GM12878 (cell line): ENCODE measurements at regions not wholly inside any gene's neighbourhood (a gene's known extent, or its start where the extent isn't known, plus 50 kb on each side); places are given as distances from the start of the nearest gene placed in this dataset.

Experiments
- ATAC-seq: fragments of 200-7000 bp; cut with Tn5 transposase; 3 replicates; pipeline ENCODE4 v1.9.1; 2020; ENCODE audit warnings: mild to moderate bottlenecking, moderate library complexity
- BruUV-seq: library from RNA; stranded (reverse); fragments of 400-500 nt; replicated peaks from 2 replicates; lab custom pipeline; 2021; lab: Mats Ljungman, UMichigan
- CTCF ChIA-PET: fragments of 300-600 bp; sonication (Branson Sonifier 250); formaldehyde crosslinking; extraction: SDS; loops from one replicate; lab custom pipeline; 2021; ENCODE audit warnings: inconsistent platforms; lab: Yijun Ruan, JAX
- POLR2A ChIA-PET: fragments of 350-600 bp; formaldehyde crosslinking; extraction: SDS; loops from one replicate; lab custom pipeline; 2021; ENCODE audit warnings: inconsistent platforms; lab: Charles Lee
- RAD21 ChIA-PET: fragments of 300-600 bp; sonication (Branson Sonifier 250); formaldehyde crosslinking; loops from one replicate; lab custom pipeline; 2023; ENCODE audit warnings: antibody characterized with exemption; ENCODE audit not compliant: unreplicated experiment; lab: Charles Lee
- SMC1A ChIA-PET: fragments of 300-600 bp; sonication (Branson Sonifier 250); formaldehyde crosslinking; loops from one replicate; lab custom pipeline; 2023; ENCODE audit not compliant: unreplicated experiment, uncharacterized antibody; lab: Charles Lee
- DNase-seq: peaks from one replicate; pipeline ENCODE4 v3.0.0-alpha.2; 2011; ENCODE audit warnings: low read depth, low spot score
- FAIRE-seq: peaks from 3 replicates; lab custom pipeline; 2011; peaks lifted over from hg19 to GRCh38; lab: Jason Lieb, UNC
- H2AFZ ChIP-seq: 2 replicates; pipeline ENCODE4 v1.6.0; 2011; ENCODE audit warnings: low read depth, low read length, control low read depth; ENCODE audit not compliant: control insufficient read depth
- H3K27ac ChIP-seq: 2 replicates; pipeline ENCODE4 v1.5.1; 2011; ENCODE audit warnings: control low read depth; ENCODE audit not compliant: control insufficient read depth, insufficient read depth
- H3K27me3 ChIP-seq, 2 experiments: replicated peaks in 1 of 2; 2 replicates each; pipeline versions ENCODE4 v1.6.0 to v1.6.1; 2011; ENCODE audit warnings: low read length in 1 of 2; ENCODE audit not compliant: control insufficient read depth in 2 of 2, insufficient read depth in 2 of 2
- H3K36me3 ChIP-seq, 2 experiments: 2 replicates each; pipeline ENCODE4 v1.5.1; 2011; ENCODE audit warnings: low read length in 1 of 2; ENCODE audit not compliant: control insufficient read depth in 2 of 2, insufficient read depth in 2 of 2
- H3K4me1 ChIP-seq: 2 replicates; pipeline ENCODE4 v1.6.1; 2011; ENCODE audit warnings: mild to moderate bottlenecking, low read length, moderate library complexity, mixed read lengths; ENCODE audit not compliant: control insufficient read depth, insufficient read depth
- H3K4me2 ChIP-seq: 2 replicates; pipeline ENCODE4 v1.6.0; 2011; ENCODE audit warnings: control low read depth; ENCODE audit not compliant: control insufficient read depth, insufficient read depth
- H3K4me3 ChIP-seq: fragments of 200-600 bp; sonication (generic); 2 replicates; pipeline ENCODE4 v1.5.1; 2016
- H3K79me2 ChIP-seq: 2 replicates; pipeline ENCODE4 v1.6.0; 2011; ENCODE audit warnings: low read length; ENCODE audit not compliant: control insufficient read depth, insufficient read depth
- H3K9ac ChIP-seq: 2 replicates; pipeline ENCODE4 v1.8.0; 2011; ENCODE audit warnings: low read length, control low read depth, mixed read lengths; ENCODE audit not compliant: control insufficient read depth, insufficient read depth
- H3K9me3 ChIP-seq: replicated peaks from 3 replicates; pipeline ENCODE4 v1.5.1; 2011; ENCODE audit warnings: mild to moderate bottlenecking, low read length; ENCODE audit not compliant: control insufficient read depth, insufficient read depth
- H4K20me1 ChIP-seq: 2 replicates; pipeline ENCODE4 v1.6.0; 2011; ENCODE audit not compliant: control insufficient read depth, insufficient read depth
- CTCF ChIP-seq, 3 experiments: IDR thresholded peaks in 2 of 3; conservative IDR thresholded peaks in 1 of 3; 2 replicates each; pipeline ENCODE4 v1.5.1; 2011; ENCODE audit warnings: low read depth in 3 of 3, low read length in 3 of 3, mild to moderate bottlenecking in 3 of 3, control low read depth in 2 of 3, moderate library complexity in 2 of 3, inconsistent platforms in 1 of 3, mixed read lengths in 1 of 3; ENCODE audit not compliant: control insufficient read depth in 2 of 3, insufficient read depth in 1 of 3; ENCODE audit errors: extremely low read depth in 1 of 3
- IRF3 ChIP-seq: fragments of 450-650 bp; IDR thresholded peaks from 2 replicates; pipeline ENCODE4 v1.6.1; 2014; ENCODE audit warnings: mild to moderate bottlenecking
- NBN ChIP-seq: fragments of 450-650 bp; IDR thresholded peaks from 2 replicates; pipeline ENCODE4 v1.6.1; 2016
- RAD21 ChIP-seq: IDR thresholded peaks from 2 replicates; pipeline ENCODE4 v1.6.1; 2011; ENCODE audit warnings: mild to moderate bottlenecking, low read depth, low read length, moderate library complexity; ENCODE audit not compliant: insufficient read depth
- SMARCA5 ChIP-seq: fragments of 450-650 bp; IDR thresholded peaks from 2 replicates; pipeline ENCODE4 v1.6.1; 2017; ENCODE audit warnings: mild to moderate bottlenecking
- SMC3 ChIP-seq: IDR thresholded peaks from 2 replicates; pipeline ENCODE4 v1.6.1; 2011; ENCODE audit warnings: low read length, improper control_type of control experiment, borderline replicate concordance
- SPI1 ChIP-seq: IDR thresholded peaks from 2 replicates; pipeline ENCODE4 v1.6.1; 2011; ENCODE audit warnings: low read depth, mild to moderate bottlenecking, low read length, moderate library complexity, borderline replicate concordance; ENCODE audit not compliant: insufficient read depth
- YY1 ChIP-seq: IDR thresholded peaks from 2 replicates; pipeline ENCODE4 v1.6.1; 2011; ENCODE audit warnings: low read depth, mild to moderate bottlenecking, low read length
- ZNF687 ChIP-seq: fragments of 450-650 bp; IDR thresholded peaks from 2 replicates; pipeline ENCODE4 v1.6.1; 2017; ENCODE audit warnings: mild to moderate bottlenecking, moderate library complexity
- WGBS: methylation state at CpG from one replicate; pipeline ENCODE4 v1.1.6; 2016; ENCODE audit warnings: low lambda C conversion rate; ENCODE audit not compliant: insufficient replicate concordance, insufficient coverage; ENCODE audit errors: missing lambda C conversion rate; 5-methylcytosine and 5-hydroxymethylcytosine counted together
- in situ Hi-C: fragments of 300-500 bp; cut with MboI; formaldehyde crosslinking; loops from 9 replicates; pipeline ENCODE4 v1.14.3; 2018; ENCODE audit warnings: mixed read lengths
- intact Hi-C: fragments of 100-400 bp; cut with micrococcal nuclease; formaldehyde crosslinking; loops from one replicate; pipeline ENCODE4 v1.14.2; 2022; ENCODE audit not compliant: unreplicated experiment

GRCh38 chr15:95922431-95922830 lies 408.1 kb upstream of the NR2F2 start:
- H3K4me2 ChIP-seq = no peak overlapping the region
- no peaks in the 10 kb centered on the region; the same call in 2 of the 3 replicates for H3K9me3 ChIP-seq
- H3K79me2 ChIP-seq = no peaks in the 10 kb centered on the region
- H3K27me3 ChIP-seq = no peaks in the 10 kb centered on the region
- no peaks in the 10 kb centered on the region for H3K4me1 ChIP-seq
- no peak overlapping the region for H3K27ac ChIP-seq
- DNase-seq (peak; percentile 26), ATAC-seq (peak; percentile 92), FAIRE-seq (peak; percentile 71)
- H3K36me3 ChIP-seq = no peaks in the 10 kb centered on the region
- RAD21 ChIA-PET = interaction anchor here (0.6 to 1.7 kb wide), 8 partner anchors 28 to 1323 kb away, joined by 3 to 9 read pairs (median 4); no protein-coding TSS in a partner anchor
- WGBS = 22% methylated on average over 7 of the region's 7 CpGs
- BruUV-seq = no TSS peak
- H2AFZ ChIP-seq = peak overlapping the region; percentile 35; the same call in 1 of the 2 replicates
- in situ Hi-C loops = no loop called here
- CTCF ChIA-PET = interaction anchor here (0.7 to 2.1 kb wide), 9 partner anchors 11 to 424 kb away, joined by 3 to 8 read pairs (median 3); no protein-coding TSS in a partner anchor
- intact Hi-C loops = loop anchor here (1.0 to 5.0 kb wide), 2 partner anchors 405 to 421 kb away; no protein-coding TSS in a partner anchor
- SMC1A ChIA-PET = interaction anchor here (0.6 to 1.8 kb wide), 19 partner anchors 9 to 424 kb away, joined by 3 to 8 read pairs (median 3); no protein-coding TSS in a partner anchor
- no peak overlapping the region for H3K4me3 ChIP-seq
- no peak overlapping the region for H3K9ac ChIP-seq
- POLR2A ChIA-PET = interaction anchor here (0.6 kb wide), 1 partner anchor 559 kb away, joined by 3 read pairs; no protein-coding TSS in a partner anchor
- H4K20me1 ChIP-seq = no peaks in the 10 kb centered on the region
- TF ChIP-seq YY1 (0 out of 2 replicates have a peak, but pooled peaks have one; percentile 23), RAD21 (peak; percentile 83), IRF3 (no peak), NBN (0 out of 2 replicates have a peak, but pooled peaks have one; percentile 24), SPI1 (peak; percentile 31; the same call in 1 of the 2 replicates), SMARCA5 (peak; percentile 66; the same call in 1 of the 2 replicates), ZNF687 (no peak), SMC3 (peak; percentile 68; the same call in 1 of the 2 replicates), CTCF (IDR thresholded peaks at IDR 0.05 in 2 of 3, conservative IDR thresholded peaks at IDR 0.05 in 1 of 3; ENCODE audit: control insufficient read depth in 2 of 3, extremely low read depth in 1 of 3, insufficient read depth in 1 of 3, low read depth in 3 of 3, low read length in 3 of 3) (peak; percentile 27 to 61 (median 39); a peak in 4 of 6 replicates)
